GM12873 (cell line): ENCODE measurements at regions not wholly inside any gene's neighbourhood (a gene's known extent, or its start where the extent isn't known, plus 50 kb on each side); places are given as distances from the start of the nearest gene placed in this dataset.

Experiments
- TF ChIP-seq, protein P1 (sequence below): IDR thresholded peaks from 2 replicates; pipeline ENCODE4 v1.5.1; 2012; ENCODE audit warnings: low read depth, mild to moderate bottlenecking, moderate library complexity, low read length, control low read depth; ENCODE audit not compliant: insufficient read depth; ENCODE audit errors: missing control alignments

DNA sequence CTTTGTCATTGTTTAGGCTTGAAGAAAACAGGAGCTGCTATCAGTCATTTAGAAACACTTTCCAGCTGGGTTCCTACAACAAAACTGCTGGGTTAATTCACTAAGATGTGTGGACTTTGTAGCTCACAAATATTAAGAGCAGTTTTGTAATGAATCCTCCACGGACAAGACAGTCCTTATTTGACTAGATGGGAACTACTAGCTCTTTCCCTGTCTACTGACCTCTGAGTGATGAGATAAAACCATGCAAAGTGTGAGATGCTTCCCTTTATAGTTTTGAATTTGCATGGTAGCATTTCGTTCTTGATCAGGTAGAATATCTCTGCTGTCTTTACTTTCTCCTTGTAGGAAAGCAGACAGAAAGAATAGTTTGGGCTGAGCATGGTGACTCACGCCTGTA, 72.9 kb upstream of the STXBP6 start:
- TF ChIP-seq, protein P1, sequence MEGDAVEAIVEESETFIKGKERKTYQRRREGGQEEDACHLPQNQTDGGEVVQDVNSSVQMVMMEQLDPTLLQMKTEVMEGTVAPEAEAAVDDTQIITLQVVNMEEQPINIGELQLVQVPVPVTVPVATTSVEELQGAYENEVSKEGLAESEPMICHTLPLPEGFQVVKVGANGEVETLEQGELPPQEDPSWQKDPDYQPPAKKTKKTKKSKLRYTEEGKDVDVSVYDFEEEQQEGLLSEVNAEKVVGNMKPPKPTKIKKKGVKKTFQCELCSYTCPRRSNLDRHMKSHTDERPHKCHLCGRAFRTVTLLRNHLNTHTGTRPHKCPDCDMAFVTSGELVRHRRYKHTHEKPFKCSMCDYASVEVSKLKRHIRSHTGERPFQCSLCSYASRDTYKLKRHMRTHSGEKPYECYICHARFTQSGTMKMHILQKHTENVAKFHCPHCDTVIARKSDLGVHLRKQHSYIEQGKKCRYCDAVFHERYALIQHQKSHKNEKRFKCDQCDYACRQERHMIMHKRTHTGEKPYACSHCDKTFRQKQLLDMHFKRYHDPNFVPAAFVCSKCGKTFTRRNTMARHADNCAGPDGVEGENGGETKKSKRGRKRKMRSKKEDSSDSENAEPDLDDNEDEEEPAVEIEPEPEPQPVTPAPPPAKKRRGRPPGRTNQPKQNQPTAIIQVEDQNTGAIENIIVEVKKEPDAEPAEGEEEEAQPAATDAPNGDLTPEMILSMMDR: no peak

DNA sequence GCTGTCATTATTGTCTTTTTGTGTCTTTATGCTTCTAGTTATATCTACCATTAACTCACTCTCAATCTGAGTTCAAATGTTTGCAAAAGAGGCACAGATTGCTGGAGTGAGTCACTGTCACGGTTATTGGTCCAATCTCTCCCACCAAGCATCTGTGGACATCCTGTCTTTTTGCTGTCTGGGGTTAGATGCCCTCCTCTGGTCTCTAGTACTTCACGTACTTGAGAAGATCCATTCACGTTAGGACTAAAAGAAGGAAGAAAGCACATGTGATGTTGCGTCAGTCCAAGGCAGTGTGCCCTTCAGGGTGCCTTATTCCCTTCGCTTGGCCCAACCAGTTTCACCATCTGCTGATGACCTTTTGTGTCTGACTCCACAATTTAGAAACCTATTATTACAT, 72.3 kb upstream of the STXBP6 start:
- TF ChIP-seq, protein P1: no peak

DNA sequence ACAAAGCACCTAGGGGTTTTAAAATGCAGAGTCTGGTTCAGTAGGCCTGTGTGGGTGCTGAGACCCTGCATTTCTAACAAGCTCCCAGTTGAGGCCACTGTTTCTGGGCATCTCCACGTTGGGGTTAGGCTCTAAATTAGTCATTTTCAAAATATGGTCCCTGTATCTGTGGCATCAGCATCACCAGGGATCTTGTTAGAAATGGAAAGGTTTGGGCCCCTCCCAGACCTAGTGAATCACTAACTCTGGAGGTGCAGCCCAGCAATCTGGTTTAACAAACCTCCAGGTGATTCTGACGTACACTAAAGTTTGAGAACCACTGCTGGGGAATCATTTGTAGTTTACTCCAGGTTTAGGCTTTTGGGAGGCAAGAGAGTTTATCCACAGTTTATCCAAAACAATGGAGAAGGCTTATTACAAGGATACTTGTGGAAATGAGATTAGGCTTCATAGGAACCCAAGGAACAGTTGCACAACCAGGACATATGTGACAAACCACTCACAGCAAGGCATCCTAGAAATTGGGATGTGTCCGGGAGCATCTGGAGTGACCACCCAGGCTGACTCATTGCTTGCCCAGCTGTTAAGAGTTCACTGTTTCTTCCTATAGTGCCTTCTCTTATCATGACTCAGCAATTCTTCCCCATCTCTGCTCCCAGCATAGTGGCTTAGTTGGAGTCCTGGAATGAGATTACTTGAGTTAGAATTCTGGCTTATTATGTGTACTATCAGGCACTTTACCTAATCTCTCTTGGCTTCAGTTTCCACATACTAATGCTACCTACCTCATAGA, 71.6 kb upstream of the STXBP6 start:
- TF ChIP-seq, protein P1: no peak

DNA sequence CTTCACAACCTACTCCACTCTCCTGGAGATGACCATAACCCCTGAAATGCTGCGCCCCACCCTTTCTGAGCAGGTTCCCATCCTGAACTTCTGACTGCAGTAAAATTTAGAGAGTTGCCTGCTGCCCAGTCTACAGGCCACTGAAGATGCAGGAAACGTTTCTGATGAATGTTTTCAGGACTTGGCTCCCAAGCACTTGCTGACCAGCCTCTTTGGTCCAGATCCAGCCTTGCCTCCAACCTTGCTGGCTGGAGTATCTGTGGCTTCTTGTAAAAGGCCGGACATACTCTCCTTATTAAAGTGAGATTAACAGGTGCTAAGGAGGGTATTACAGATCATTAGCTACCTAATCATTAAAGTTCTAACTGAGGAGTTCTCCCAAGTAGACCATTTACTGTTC, 70.3 kb upstream of the STXBP6 start:
- TF ChIP-seq, protein P1: no peak

DNA sequence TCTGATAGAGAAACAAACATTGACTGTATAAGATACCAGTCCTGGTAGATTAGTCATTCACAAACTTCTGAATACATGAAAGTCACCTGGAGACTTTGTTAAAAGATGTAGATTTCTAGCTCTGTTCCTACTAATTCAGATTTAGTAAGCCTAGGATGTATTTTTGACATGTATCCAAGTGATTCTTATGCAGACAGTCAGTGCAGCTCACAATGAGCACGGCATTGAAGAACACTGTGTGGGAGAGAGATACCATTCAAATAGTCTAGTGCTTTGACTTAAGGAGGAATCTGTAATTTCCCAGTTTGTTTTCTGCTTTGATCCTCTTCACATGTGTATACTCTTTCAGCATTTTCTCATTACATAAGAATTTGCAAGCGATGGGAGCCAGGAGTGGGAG, 68.7 kb upstream of the STXBP6 start:
- TF ChIP-seq, protein P1: no peak

DNA sequence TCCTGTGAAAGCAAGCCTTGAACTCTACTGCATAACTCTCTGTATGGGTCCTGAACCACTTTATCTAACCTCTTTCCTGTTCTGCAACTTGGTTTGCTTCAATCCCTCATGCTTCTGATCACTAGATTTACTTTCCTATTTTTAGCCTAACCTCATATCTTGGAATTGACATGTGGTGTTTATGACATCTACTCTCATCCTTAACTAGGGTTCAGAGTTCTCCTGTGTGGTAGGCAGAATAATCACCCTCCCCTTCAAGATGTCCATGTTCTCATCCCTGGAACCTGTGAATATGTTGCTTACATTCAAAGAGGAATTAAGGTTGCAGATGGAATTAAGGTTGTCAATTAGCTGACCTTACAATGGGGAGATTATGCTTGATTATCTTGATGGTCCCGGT, 67.4 kb upstream of the STXBP6 start:
- TF ChIP-seq, protein P1: no peak

DNA sequence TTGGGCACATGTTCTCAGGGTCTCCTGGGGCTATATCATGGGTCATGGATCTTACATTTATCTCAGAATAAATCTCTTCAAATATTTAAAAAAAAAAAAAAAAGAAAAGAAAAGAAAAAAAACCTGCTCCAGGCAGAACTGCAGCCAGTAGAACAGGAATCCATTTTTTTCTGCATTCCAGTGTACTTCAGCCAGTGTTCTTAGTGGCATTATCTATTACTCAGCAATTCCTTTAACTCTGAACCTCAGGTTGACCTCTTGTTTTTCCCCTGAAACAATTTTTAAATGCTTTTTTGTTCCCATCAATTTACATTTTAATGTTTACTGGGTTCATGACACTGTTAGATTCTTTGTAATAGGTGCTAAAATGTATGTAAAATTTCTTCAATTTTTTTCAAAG, 66.7 kb upstream of the STXBP6 start:
- TF ChIP-seq, protein P1: no peak
